RCC 7860 (cell line): ENCODE measurements at regions not wholly inside any gene's neighbourhood (a gene's known extent, or its start where the extent isn't known, plus 50 kb on each side); places are given as distances from the start of the nearest gene placed in this dataset.

Experiments used
- DNase-seq: peaks from one replicate; pipeline ENCODE4 v3.0.0-alpha.2; 2015; ENCODE audit warnings: low spot score
- FAIRE-seq: peaks from 2 replicates; lab custom pipeline; 2012; peaks lifted over from hg19 to GRCh38; lab: Jason Lieb, UNC

GRCh38 chr2:16119741-16120140 is 179.4 kb downstream of the MYCN start:
- DNase-seq: no peak
- FAIRE-seq: no peak

- DNase-seq: no peak
- FAIRE-seq: no peak
Measured at GRCh38 chr2:16118611-16119590, 178.6 kb downstream of the MYCN start.

- DNase-seq (no peak), FAIRE-seq (no peak)
Measured at GRCh38 chr2:16117791-16118610, 177.7 kb downstream of the MYCN start.

- no peak for FAIRE-seq
- no peak for DNase-seq
Measured at GRCh38 chr2:16117021-16117700, 176.8 kb downstream of the MYCN start.

- FAIRE-seq (no peak), DNase-seq (no peak)
Measured at GRCh38 chr2:16115881-16116830, 175.8 kb downstream of the MYCN start.

GRCh38 chr2:16115291-16115690 is 174.9 kb downstream of the MYCN start:
- no peak for DNase-seq
- no peak for FAIRE-seq

- DNase-seq (no peak), FAIRE-seq (no peak)
Measured at GRCh38 chr2:16114836-16115235, 174.5 kb downstream of the MYCN start.

GRCh38 chr2:16114070-16114469 is 173.7 kb downstream of the MYCN start:
- DNase-seq (no peak), FAIRE-seq (no peak)

GRCh38 chr2:16113568-16113967 is 173.2 kb downstream of the MYCN start:
- no peak for DNase-seq
- FAIRE-seq: no peak

- no peak for DNase-seq
- FAIRE-seq: no peak
Measured at GRCh38 chr2:16112972-16113560, 172.7 kb downstream of the MYCN start.

- FAIRE-seq (no peak), DNase-seq (no peak)
Measured at GRCh38 chr2:16112251-16112971, 172.1 kb downstream of the MYCN start.

GRCh38 chr2:16111838-16112210 is 171.5 kb downstream of the MYCN start:
- DNase-seq (no peak), FAIRE-seq (no peak)

GRCh38 chr2:16109821-16110310 is 169.5 kb downstream of the MYCN start:
- FAIRE-seq (no peak), DNase-seq (no peak)

GRCh38 chr2:16109368-16109820 is 169.0 kb downstream of the MYCN start:
- FAIRE-seq (no peak), DNase-seq (no peak)

- DNase-seq: no peak
- FAIRE-seq: no peak
Measured at GRCh38 chr2:16107246-16107645, 166.9 kb downstream of the MYCN start.

GRCh38 chr2:16106619-16107018 is 166.3 kb downstream of the MYCN start:
- no peak for FAIRE-seq
- no peak for DNase-seq

GRCh38 chr2:16105669-16106281 is 165.4 kb downstream of the MYCN start:
- DNase-seq (no peak), FAIRE-seq (no peak)

GRCh38 chr2:16104949-16105668 is 164.8 kb downstream of the MYCN start:
- DNase-seq: no peak
- FAIRE-seq: no peak
